ENCODE measurements at regions not wholly inside any gene's neighbourhood (a gene's known extent, or its start where the extent isn't known, plus 50 kb on each side); places are given as distances from the start of the nearest gene placed in this dataset.
A peak's percentile ranks its signal among the peaks of the same experiment; 100 is the strongest.

GRCh38 chr2:235396071-235396846 lies 97.6 kb upstream of the AGAP1 start:
- H3K9me3 Mint-ChIP-seq (ENCODE audit: low read depth), result peaks cover 9% of the 10 kb centered on the region
- no peak overlapping the region for H3K27ac Mint-ChIP-seq
- TF ChIP-seq CTCF (IDR thresholded peaks at IDR 0.05; ENCODE audit: unreplicated experiment), result no peak
- no peaks in the 10 kb centered on the region for H3K4me1 Mint-ChIP-seq (ENCODE audit: low read depth)
- peaks cover 7% of the 10 kb centered on the region for H3K27me3 Mint-ChIP-seq
- H3K36me3 Mint-ChIP-seq (ENCODE audit: insufficient read depth), result peaks cover 3% of the 10 kb centered on the region
- no peak overlapping the region for H3K4me3 Mint-ChIP-seq (ENCODE audit: low read depth)
- no peak for DNase-seq (ENCODE audit: low spot score, unreplicated experiment)

GRCh38 chr2:235398321-235398720 lies 95.5 kb upstream of the AGAP1 start:
- Mint-ChIP-seq H3K36me3 (ENCODE audit: insufficient read depth) (peaks cover 3% of the 10 kb centered on the region), H3K4me1 (ENCODE audit: low read depth) (peaks cover 15% of the 10 kb centered on the region), H3K27ac (no peak overlapping the region), H3K4me3 (ENCODE audit: low read depth) (no peak overlapping the region), H3K9me3 (ENCODE audit: low read depth) (peaks cover 9% of the 10 kb centered on the region), H3K27me3 (peaks cover 5% of the 10 kb centered on the region)
- TF ChIP-seq CTCF (IDR thresholded peaks at IDR 0.05; ENCODE audit: unreplicated experiment), result no peak
- no peak for DNase-seq (ENCODE audit: low spot score, unreplicated experiment)

GRCh38 chr2:235399895-235400294 lies 93.9 kb upstream of the AGAP1 start:
- H3K4me1 Mint-ChIP-seq (ENCODE audit: low read depth), result peaks cover 15% of the 10 kb centered on the region
- H3K36me3 Mint-ChIP-seq (ENCODE audit: insufficient read depth), result peaks cover 3% of the 10 kb centered on the region
- H3K4me3 Mint-ChIP-seq (ENCODE audit: low read depth), result no peak overlapping the region
- peaks cover 5% of the 10 kb centered on the region for H3K27me3 Mint-ChIP-seq
- H3K9me3 Mint-ChIP-seq (ENCODE audit: low read depth), result peaks cover 9% of the 10 kb centered on the region
- no peak for TF ChIP-seq CTCF (IDR thresholded peaks at IDR 0.05; ENCODE audit: unreplicated experiment)
- no peak overlapping the region for H3K27ac Mint-ChIP-seq
- DNase-seq (ENCODE audit: low spot score, unreplicated experiment), result no peak

GRCh38 chr2:235402422-235402821 lies 91.4 kb upstream of the AGAP1 start:
- no peak for TF ChIP-seq CTCF (IDR thresholded peaks at IDR 0.05; ENCODE audit: unreplicated experiment)
- Mint-ChIP-seq H3K9me3 (ENCODE audit: low read depth) (peaks cover 9% of the 10 kb centered on the region), H3K36me3 (ENCODE audit: insufficient read depth) (peaks cover 3% of the 10 kb centered on the region), H3K27ac (peak overlapping the region; percentile 46), H3K27me3 (no peaks in the 10 kb centered on the region), H3K4me3 (ENCODE audit: low read depth) (no peak overlapping the region), H3K4me1 (ENCODE audit: low read depth) (peaks cover 26% of the 10 kb centered on the region)
- no peak for DNase-seq (ENCODE audit: low spot score, unreplicated experiment)

- Mint-ChIP-seq H3K4me1 (ENCODE audit: low read depth) (peaks cover 30% of the 10 kb centered on the region), H3K4me3 (ENCODE audit: low read depth) (no peak overlapping the region), H3K9me3 (ENCODE audit: low read depth) (peaks cover 3% of the 10 kb centered on the region), H3K27ac (peak overlapping the region; percentile 91), H3K36me3 (ENCODE audit: insufficient read depth) (peaks cover under 1% of the 10 kb centered on the region), H3K27me3 (no peaks in the 10 kb centered on the region)
- no peak for TF ChIP-seq CTCF (IDR thresholded peaks at IDR 0.05; ENCODE audit: unreplicated experiment)
- DNase-seq (ENCODE audit: low spot score, unreplicated experiment), result no peak
Observed at GRCh38 chr2:235405612-235406361, 88.1 kb upstream of the AGAP1 start.
